ENCODE measurements at regions not wholly inside any gene's neighbourhood (a gene's known extent, or its start where the extent isn't known, plus 50 kb on each side); places are given as distances from the start of the nearest gene placed in this dataset.
"Not testable (repeated sequence)": the region's sequence is repeated elsewhere in the genome, so short reads cannot be mapped to it uniquely, and the experiment has no call there.

GRCh38 chr14:88092529-88092928, 87.6 kb downstream of the GPR65 start:
- TF ChIP-seq, protein P1, sequence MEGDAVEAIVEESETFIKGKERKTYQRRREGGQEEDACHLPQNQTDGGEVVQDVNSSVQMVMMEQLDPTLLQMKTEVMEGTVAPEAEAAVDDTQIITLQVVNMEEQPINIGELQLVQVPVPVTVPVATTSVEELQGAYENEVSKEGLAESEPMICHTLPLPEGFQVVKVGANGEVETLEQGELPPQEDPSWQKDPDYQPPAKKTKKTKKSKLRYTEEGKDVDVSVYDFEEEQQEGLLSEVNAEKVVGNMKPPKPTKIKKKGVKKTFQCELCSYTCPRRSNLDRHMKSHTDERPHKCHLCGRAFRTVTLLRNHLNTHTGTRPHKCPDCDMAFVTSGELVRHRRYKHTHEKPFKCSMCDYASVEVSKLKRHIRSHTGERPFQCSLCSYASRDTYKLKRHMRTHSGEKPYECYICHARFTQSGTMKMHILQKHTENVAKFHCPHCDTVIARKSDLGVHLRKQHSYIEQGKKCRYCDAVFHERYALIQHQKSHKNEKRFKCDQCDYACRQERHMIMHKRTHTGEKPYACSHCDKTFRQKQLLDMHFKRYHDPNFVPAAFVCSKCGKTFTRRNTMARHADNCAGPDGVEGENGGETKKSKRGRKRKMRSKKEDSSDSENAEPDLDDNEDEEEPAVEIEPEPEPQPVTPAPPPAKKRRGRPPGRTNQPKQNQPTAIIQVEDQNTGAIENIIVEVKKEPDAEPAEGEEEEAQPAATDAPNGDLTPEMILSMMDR (IDR thresholded peaks at IDR 0.05; ENCODE audit: borderline replicate concordance, insufficient read depth, low read depth, low read length) = no peak
- no peak overlapping the region for H3K4me3 ChIP-seq (ENCODE audit: low read depth, low read length)

GRCh38 chr14:88095791-88096190, 90.9 kb downstream of the GPR65 start:
- no peak overlapping the region for H3K4me3 ChIP-seq (ENCODE audit: low read depth, low read length)
- TF ChIP-seq, protein P1 (IDR thresholded peaks at IDR 0.05; ENCODE audit: borderline replicate concordance, insufficient read depth, low read depth, low read length) = no peak

DNA sequence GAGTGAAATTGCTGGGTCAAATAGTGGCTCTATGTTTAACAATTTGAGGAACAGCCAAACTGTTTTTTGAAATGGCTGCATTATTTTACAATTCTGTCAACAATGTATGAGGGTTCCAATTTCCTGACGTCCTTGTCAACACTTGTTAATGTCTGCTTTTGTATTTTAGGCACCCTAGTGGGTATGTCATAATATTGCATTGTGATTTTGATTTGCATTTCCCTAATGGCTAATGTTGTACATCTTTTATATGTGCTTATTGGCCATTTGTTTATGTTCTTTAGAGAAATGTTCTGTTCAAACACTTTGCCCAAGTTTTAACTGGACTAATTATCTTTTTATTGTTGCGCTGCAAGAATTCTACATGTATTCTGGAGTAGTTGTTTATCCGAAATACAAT, 93.2 kb downstream of the GPR65 start:
- H3K4me3 ChIP-seq (ENCODE audit: low read depth, low read length) = no peak overlapping the region
- TF ChIP-seq, protein P1 (IDR thresholded peaks at IDR 0.05; ENCODE audit: borderline replicate concordance, insufficient read depth, low read depth, low read length) = no peak

DNA sequence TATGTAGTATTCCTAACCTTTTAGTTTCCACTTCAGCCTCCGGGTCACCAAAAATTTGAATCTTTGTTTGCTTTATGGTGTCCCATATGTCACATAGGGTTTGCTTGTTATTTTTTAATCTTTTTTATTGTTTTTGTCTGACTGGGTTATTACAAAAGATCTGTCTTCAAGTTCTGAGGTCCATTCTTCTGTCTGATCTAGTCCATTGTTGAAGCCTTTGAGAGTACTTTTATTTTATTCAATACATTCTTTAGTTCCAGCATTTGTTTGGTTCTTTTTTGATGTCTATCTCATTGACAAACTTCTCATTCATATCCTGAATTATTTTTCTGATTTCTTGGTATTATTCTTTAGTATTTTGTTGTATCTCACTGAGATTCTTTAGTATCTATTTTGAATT, 99.8 kb downstream of the GPR65 start:
- TF ChIP-seq, protein P1 (IDR thresholded peaks at IDR 0.05; ENCODE audit: borderline replicate concordance, insufficient read depth, low read depth, low read length) = no peak
- H3K4me3 ChIP-seq (ENCODE audit: low read depth, low read length) = no peak overlapping the region

GRCh38 chr14:88106377-88106776, 101.4 kb downstream of the GPR65 start:
- no peak overlapping the region for H3K4me3 ChIP-seq (ENCODE audit: low read depth, low read length)
- TF ChIP-seq, protein P1 (IDR thresholded peaks at IDR 0.05; ENCODE audit: borderline replicate concordance, insufficient read depth, low read depth, low read length) = no peak

DNA sequence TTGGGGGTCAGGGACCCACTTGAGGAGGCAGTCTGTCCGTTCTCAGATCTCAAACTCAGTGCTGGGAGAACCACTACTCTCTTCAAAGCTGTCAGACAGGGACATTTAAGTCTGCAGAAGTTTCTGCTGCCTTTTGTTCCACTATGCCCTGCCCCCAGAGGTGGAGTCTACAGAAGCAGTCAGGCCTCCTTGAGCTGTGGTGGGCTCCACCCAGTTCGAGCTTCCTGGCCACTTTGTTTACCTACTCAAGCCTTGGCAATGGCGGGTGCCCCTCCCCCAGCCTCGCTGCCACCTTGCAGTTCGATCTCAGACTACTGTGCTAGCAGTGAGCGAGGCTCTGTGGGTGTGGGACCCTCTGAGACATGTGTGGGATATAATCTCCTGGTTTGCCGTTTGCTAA, 122.7 kb downstream of the GPR65 start:
- H3K4me3 ChIP-seq (ENCODE audit: low read depth, low read length) = not testable (repeated sequence)

DNA sequence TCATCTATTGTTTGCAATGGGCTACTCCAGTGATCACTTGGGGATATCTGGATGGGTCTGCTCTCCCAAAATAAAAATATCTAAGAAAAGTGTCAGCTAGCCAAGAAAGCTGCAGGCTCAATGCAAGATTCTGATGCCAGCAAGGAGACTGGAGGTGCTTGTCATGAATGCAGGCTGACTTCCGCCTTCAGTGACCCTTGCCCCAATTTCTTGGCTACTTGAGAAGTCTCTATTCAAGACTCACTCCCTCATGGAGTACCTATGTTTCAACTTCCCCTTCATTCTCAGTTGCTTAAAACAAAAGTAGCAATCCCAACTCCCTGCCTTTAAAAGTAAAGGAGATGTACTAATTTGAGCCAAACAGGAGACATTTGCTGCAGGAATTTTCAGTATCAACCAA, 123.9 kb downstream of the GPR65 start:
- TF ChIP-seq, protein P1 (IDR thresholded peaks at IDR 0.05; ENCODE audit: borderline replicate concordance, insufficient read depth, low read depth, low read length) = no peak

More for the DNA sequence above, 123.9 kb downstream of the GPR65 start:
- no peak overlapping the region for H3K4me3 ChIP-seq (ENCODE audit: low read depth, low read length)

Data from GM12875 (cell line).